K562 (cell line): ENCODE measurements at regions not wholly inside any gene's neighbourhood (a gene's known extent, or its start where the extent isn't known, plus 50 kb on each side); places are given as distances from the start of the nearest gene placed in this dataset.

Experiments used
- ATAC-seq: fragments of 200-7000 bp; cut with Tn5 transposase; 3 replicates; pipeline ENCODE4 v1.9.1; 2020; ENCODE audit warnings: moderate library complexity
- BruUV-seq: library from RNA; stranded (reverse); fragments of 400-500 nt; replicated peaks from 2 replicates; lab custom pipeline; 2021; lab: Mats Ljungman, UMichigan
- CTCF ChIA-PET: fragments of 300-600 bp; formaldehyde crosslinking; extraction: SDS; loops from one replicate; lab custom pipeline; 2021; ENCODE audit warnings: low intra/inter-chr PET ratio; lab: Yijun Ruan, JAX
- POLR2A ChIA-PET: fragments of 300-600, 350-650 bp; sonication (Branson Sonifier 250); formaldehyde crosslinking; extraction: SDS; loops from one replicate; lab custom pipeline; 2021; ENCODE audit warnings: antibody characterized with exemption, inconsistent platforms; lab: Yijun Ruan, JAX
- DNase-seq, 4 experiments: peaks; one replicate each; pipeline versions ENCODE4 v3.0.0 to v3.0.0-alpha.2; 2011 to 2018; ENCODE audit warnings: low spot score in 3 of 4, mixed read lengths in 3 of 4; ENCODE audit errors: extremely low read depth in 1 of 4
- FAIRE-seq: peaks from 2 replicates; lab custom pipeline; 2011; peaks lifted over from hg19 to GRCh38; lab: Jason Lieb, UNC
- H2AFZ ChIP-seq: 2 replicates; pipeline ENCODE4 v1.6.0; 2011; ENCODE audit warnings: low read depth, low read length, control low read depth, inconsistent platforms
- H3K27ac ChIP-seq: fragments of 200-600 bp; 3 replicates; pipeline ENCODE4 v1.8.0; 2011; ENCODE audit warnings: low read depth, mild to moderate bottlenecking, control low read depth, inconsistent platforms, low read length, moderate library complexity, mixed read lengths; ENCODE audit errors: extremely low read depth
- H3K27me3 ChIP-seq, 2 experiments: fragments of 300-600 bp in 1 of 2; 2 replicates in 1 of 2; 3 replicates in 1 of 2; pipeline versions ENCODE4 v1.6.0 to v1.8.0; 2011; ENCODE audit warnings: inconsistent platforms in 2 of 2, low read length in 2 of 2, mild to moderate bottlenecking in 1 of 2, mixed read lengths in 1 of 2, moderate library complexity in 1 of 2; ENCODE audit not compliant: control insufficient read depth in 2 of 2, insufficient read depth in 2 of 2
- H3K36me3 ChIP-seq: fragments of 300-600 bp; 3 replicates; pipeline ENCODE4 v1.8.0; 2011; ENCODE audit warnings: mild to moderate bottlenecking, low read length, inconsistent platforms; ENCODE audit not compliant: control insufficient read depth, insufficient read depth
- H3K4me1 ChIP-seq, 2 experiments: fragments of 200-600 bp in 1 of 2; replicated peaks in 1 of 2; 2 replicates in 1 of 2; 3 replicates in 1 of 2; pipeline versions ENCODE4 v1.5.1 to v1.8.0; 2011; ENCODE audit warnings: inconsistent platforms in 2 of 2, low read length in 2 of 2, mild to moderate bottlenecking in 1 of 2, mixed read lengths in 1 of 2, moderate library complexity in 1 of 2; ENCODE audit not compliant: control insufficient read depth in 2 of 2, insufficient read depth in 2 of 2
- H3K4me2 ChIP-seq: 2 replicates; pipeline ENCODE4 v1.6.1; 2011; ENCODE audit warnings: low read length, control low read depth, inconsistent platforms, mixed read lengths; ENCODE audit not compliant: insufficient read depth
- H3K4me3 ChIP-seq: fragments of 200-600 bp; sonication (generic), shearing (Covaris generic); 2 replicates; pipeline ENCODE4 v1.5.1; 2016; ENCODE audit warnings: control low read depth, inconsistent platforms
- H3K79me2 ChIP-seq: fragments of 200-600 bp; 3 replicates; pipeline ENCODE4 v1.8.0; 2011; ENCODE audit warnings: low read length, inconsistent platforms; ENCODE audit not compliant: control insufficient read depth, insufficient read depth
- H3K9ac ChIP-seq, 2 experiments: 2 replicates each; pipeline versions ENCODE4 v1.6.0 to v1.6.1; 2011; ENCODE audit warnings: low read depth in 2 of 2, low read length in 2 of 2, control low read depth in 1 of 2, inconsistent platforms in 1 of 2, mild to moderate bottlenecking in 1 of 2, mixed read lengths in 1 of 2; ENCODE audit not compliant: insufficient read depth in 1 of 2
- H3K9me1 ChIP-seq: one replicate; pipeline ENCODE4 v1.6.0; 2011; ENCODE audit warnings: inconsistent platforms, mild to moderate bottlenecking, low read length, moderate library complexity; ENCODE audit not compliant: control insufficient read depth, insufficient read depth
- H3K9me3 ChIP-seq: replicated peaks from 2 replicates; pipeline ENCODE4 v1.5.1; 2011; ENCODE audit warnings: low read depth, low read length, inconsistent platforms; ENCODE audit not compliant: control insufficient read depth, insufficient read depth
- H4K20me1 ChIP-seq: replicated peaks from 2 replicates; pipeline ENCODE4 v1.6.1; 2011; ENCODE audit warnings: low read length, inconsistent platforms, mixed read lengths; ENCODE audit not compliant: control insufficient read depth, insufficient read depth
- HLTF ChIP-seq: fragments of 450-650 bp; IDR thresholded peaks from 2 replicates; pipeline ENCODE4 v1.6.1; 2016
- HSF4 ChIP-seq: fragments of 250-450 bp; sonication (Bioruptor Pico); IDR thresholded peaks from 2 replicates; pipeline ENCODE4 v2.1.2; 2022; ENCODE audit warnings: mild to moderate bottlenecking, moderate library complexity, borderline replicate concordance
- KHSRP ChIP-seq: fragments of 450-650 bp; IDR thresholded peaks from 2 replicates; pipeline ENCODE4 v1.6.1; 2017
- MLLT1 ChIP-seq, 2 experiments: fragments of 450-650 bp; IDR thresholded peaks; 2 replicates each; pipeline ENCODE4 v1.6.1; 2016
- PPARD ChIP-seq: fragments of 250-450 bp; sonication (Bioruptor Pico); IDR thresholded peaks from 2 replicates; pipeline ENCODE4 v1.8.0; 2022; ENCODE audit warnings: inconsistent platforms, mild to moderate bottlenecking, moderate library complexity
- RNF219 ChIP-seq: fragments of 250-450 bp; sonication (Bioruptor Pico); IDR thresholded peaks from 2 replicates; pipeline ENCODE4 v1.5.0; 2022; ENCODE audit warnings: mild to moderate bottlenecking
- SP2 ChIP-seq: IDR thresholded peaks from 2 replicates; pipeline ENCODE4 v1.6.1; 2011; ENCODE audit warnings: mild to moderate bottlenecking, low read depth, low read length, moderate library complexity; ENCODE audit not compliant: poor library complexity, severe bottlenecking; ENCODE audit errors: extremely low read depth
- STAT5B ChIP-seq: fragments of 250-450 bp; sonication (Bioruptor Pico); IDR thresholded peaks from 2 replicates; pipeline ENCODE4 v1.8.0; 2021; ENCODE audit warnings: mild to moderate bottlenecking, inconsistent platforms
- TCF7 ChIP-seq: sonication (generic); IDR thresholded peaks from 2 replicates; pipeline ENCODE4 v1.6.1; 2016; ENCODE audit warnings: antibody characterized with exemption, borderline replicate concordance
- TSC22D4 ChIP-seq: fragments of 450-650 bp; IDR thresholded peaks from 2 replicates; pipeline ENCODE4 v1.6.1; 2016; ENCODE audit warnings: missing genetic modification characterization, missing biosample characterization, control low read depth
- ZBTB1 ChIP-seq: sonication (generic); formaldehyde crosslinking; IDR thresholded peaks from 2 replicates; pipeline ENCODE4 v1.8.1; 2023; ENCODE audit warnings: missing genetic modification reagents, low read depth, mild to moderate bottlenecking, borderline replicate concordance
- ZNF696 ChIP-seq: fragments of 250-450 bp; sonication (Bioruptor Pico); conservative IDR thresholded peaks from 2 replicates; pipeline ENCODE4 v1.4.0; 2020; ENCODE audit warnings: mild to moderate bottlenecking, moderate library complexity
- ZNF778 ChIP-seq: fragments of 450-650 bp; formaldehyde crosslinking; IDR thresholded peaks from 2 replicates; pipeline ENCODE4 v1.4.0; 2020; ENCODE audit warnings: mild to moderate bottlenecking, moderate library complexity
- WGBS: fragments of 100-300 bp; shearing (Covaris generic); methylation state at CpG from one replicate; pipeline ENCODE4 v1.1.6; 2016; ENCODE audit warnings: low coverage, mixed read lengths; ENCODE audit not compliant: insufficient coverage; ENCODE audit errors: missing lambda C conversion rate; 5-methylcytosine and 5-hydroxymethylcytosine counted together
- in situ Hi-C: fragments of 300-500 bp; cut with MboI; formaldehyde crosslinking; loops from 4 replicates; pipeline ENCODE4 v1.15.0; 2018; ENCODE audit warnings: inconsistent platforms, mixed read lengths
- intact Hi-C: fragments of 100-400 bp; cut with micrococcal nuclease; formaldehyde crosslinking; loops from 2 replicates; pipeline ENCODE4 v1.14.2; 2022
- TF ChIP-seq, protein P1 (sequence below): sonication (generic); formaldehyde crosslinking; IDR thresholded peaks from 2 replicates; pipeline ENCODE4 v1.8.1; 2023; ENCODE audit warnings: mild to moderate bottlenecking, missing genetic modification reagents, moderate library complexity
- TF ChIP-seq, protein P2 (sequence below), 2 experiments: fragments of 450-650 bp in 1 of 2; IDR thresholded peaks; 2 replicates each; pipeline ENCODE4 v1.6.1; 2011 to 2017; ENCODE audit warnings: low read depth in 2 of 2, antibody characterized with exemption in 1 of 2, borderline replicate concordance in 1 of 2, low read length in 1 of 2, mild to moderate bottlenecking in 1 of 2, mixed read lengths in 1 of 2; ENCODE audit not compliant: control insufficient read depth in 1 of 2

GRCh38 chr16:51763072-51763661 is 612.1 kb upstream of the SALL1 start:
- Histone ChIP-seq H2AFZ (no peak overlapping the region), H3K36me3 (no peaks in the 10 kb centered on the region), H3K9me1 (no peaks in the 10 kb centered on the region), H3K79me2 (no peaks in the 10 kb centered on the region), H3K9ac (no peak overlapping the region), H3K4me3 (no peak overlapping the region), H3K9me3 (no peaks in the 10 kb centered on the region), H3K4me1 (no peaks in the 10 kb centered on the region), H3K27ac (no peak overlapping the region), H3K4me2 (no peak overlapping the region), H3K27me3 (no peaks in the 10 kb centered on the region), H4K20me1 (no peaks in the 10 kb centered on the region)
- in situ Hi-C loops, result no loop called here
- DNase-seq (no peak), ATAC-seq (no peak), FAIRE-seq (no peak)
- 0% methylated on average over 5 of the region's 6 CpGs for WGBS
- ChIA-PET CTCF (no interaction called here), POLR2A (no interaction called here)
- intact Hi-C loops, result loop anchor here (10.0 kb wide), 1 partner anchor 1262 kb away; no protein-coding TSS in a partner anchor
- TF ChIP-seq ZNF696 (CRISPR knock-in tag), result no peak
- TF ChIP-seq MLLT1 (IDR thresholded peaks at IDR 0.05), result no peak
- TF ChIP-seq ZNF778, result no peak
- no peak for TF ChIP-seq SP2
- TF ChIP-seq, protein P1, sequence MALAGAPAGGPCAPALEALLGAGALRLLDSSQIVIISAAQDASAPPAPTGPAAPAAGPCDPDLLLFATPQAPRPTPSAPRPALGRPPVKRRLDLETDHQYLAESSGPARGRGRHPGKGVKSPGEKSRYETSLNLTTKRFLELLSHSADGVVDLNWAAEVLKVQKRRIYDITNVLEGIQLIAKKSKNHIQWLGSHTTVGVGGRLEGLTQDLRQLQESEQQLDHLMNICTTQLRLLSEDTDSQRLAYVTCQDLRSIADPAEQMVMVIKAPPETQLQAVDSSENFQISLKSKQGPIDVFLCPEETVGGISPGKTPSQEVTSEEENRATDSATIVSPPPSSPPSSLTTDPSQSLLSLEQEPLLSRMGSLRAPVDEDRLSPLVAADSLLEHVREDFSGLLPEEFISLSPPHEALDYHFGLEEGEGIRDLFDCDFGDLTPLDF, result no peak
- TF ChIP-seq PPARD, result no peak
- no peak for TF ChIP-seq HLTF
- TF ChIP-seq HSF4 (CRISPR knock-in tag), result no peak
- TF ChIP-seq, protein P2, sequence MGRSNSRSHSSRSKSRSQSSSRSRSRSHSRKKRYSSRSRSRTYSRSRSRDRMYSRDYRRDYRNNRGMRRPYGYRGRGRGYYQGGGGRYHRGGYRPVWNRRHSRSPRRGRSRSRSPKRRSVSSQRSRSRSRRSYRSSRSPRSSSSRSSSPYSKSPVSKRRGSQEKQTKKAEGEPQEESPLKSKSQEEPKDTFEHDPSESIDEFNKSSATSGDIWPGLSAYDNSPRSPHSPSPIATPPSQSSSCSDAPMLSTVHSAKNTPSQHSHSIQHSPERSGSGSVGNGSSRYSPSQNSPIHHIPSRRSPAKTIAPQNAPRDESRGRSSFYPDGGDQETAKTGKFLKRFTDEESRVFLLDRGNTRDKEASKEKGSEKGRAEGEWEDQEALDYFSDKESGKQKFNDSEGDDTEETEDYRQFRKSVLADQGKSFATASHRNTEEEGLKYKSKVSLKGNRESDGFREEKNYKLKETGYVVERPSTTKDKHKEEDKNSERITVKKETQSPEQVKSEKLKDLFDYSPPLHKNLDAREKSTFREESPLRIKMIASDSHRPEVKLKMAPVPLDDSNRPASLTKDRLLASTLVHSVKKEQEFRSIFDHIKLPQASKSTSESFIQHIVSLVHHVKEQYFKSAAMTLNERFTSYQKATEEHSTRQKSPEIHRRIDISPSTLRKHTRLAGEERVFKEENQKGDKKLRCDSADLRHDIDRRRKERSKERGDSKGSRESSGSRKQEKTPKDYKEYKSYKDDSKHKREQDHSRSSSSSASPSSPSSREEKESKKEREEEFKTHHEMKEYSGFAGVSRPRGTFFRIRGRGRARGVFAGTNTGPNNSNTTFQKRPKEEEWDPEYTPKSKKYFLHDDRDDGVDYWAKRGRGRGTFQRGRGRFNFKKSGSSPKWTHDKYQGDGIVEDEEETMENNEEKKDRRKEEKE (IDR thresholded peaks at IDR 0.05; ENCODE audit: borderline replicate concordance in 1 of 2, control insufficient read depth in 1 of 2, low read depth in 2 of 2, low read length in 1 of 2), result no peak
- TF ChIP-seq TSC22D4 (tag), result no peak
- TF ChIP-seq RNF219 (CRISPR knock-in tag), result no peak
- TF ChIP-seq ZBTB1 (CRISPR knock-in tag), result no peak
- TF ChIP-seq STAT5B, result no peak
- TF ChIP-seq TCF7, result no peak
- no peak for TF ChIP-seq KHSRP
- BruUV-seq, result no TSS peak
